Stimulated activated CD4-positive, alpha-beta T cell treated with anti-CD3 and anti-CD28 coated beads, TNF-alpha, amount 100 ng/mL, for 4 hours (primary cell): ENCODE measurements at regions not wholly inside any gene's neighbourhood (a gene's known extent, or its start where the extent isn't known, plus 50 kb on each side); places are given as distances from the start of the nearest gene placed in this dataset.
"Not testable (repeated sequence)": the region's sequence is repeated elsewhere in the genome, so short reads cannot be mapped to it uniquely, and the experiment has no call there.

Source experiments
- DNase-seq, 3 experiments: peaks; one replicate each; pipeline ENCODE4 v3.0.0-alpha.2; 2020; ENCODE audit warnings: low read depth in 3 of 3

DNA sequence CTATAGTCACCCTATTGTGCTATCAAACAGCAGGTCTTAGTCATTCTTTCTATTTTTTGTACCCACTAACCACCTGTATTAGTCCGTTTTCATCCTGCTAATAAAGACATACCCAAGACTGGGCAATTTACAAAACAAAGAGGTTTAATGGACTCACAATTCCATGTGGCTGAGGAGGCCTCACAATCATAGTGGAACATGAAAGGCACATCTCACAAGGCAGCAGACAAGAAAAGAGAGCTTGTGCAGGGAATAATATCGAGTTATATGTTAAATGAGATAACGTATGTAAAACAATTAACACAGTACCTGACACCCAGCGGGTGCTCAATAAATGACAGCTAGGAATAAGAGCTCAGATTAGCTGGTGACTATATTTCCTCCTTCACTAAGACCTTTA, 88.1 kb upstream of the WDR44 start:
- DNase-seq, result no peak

DNA sequence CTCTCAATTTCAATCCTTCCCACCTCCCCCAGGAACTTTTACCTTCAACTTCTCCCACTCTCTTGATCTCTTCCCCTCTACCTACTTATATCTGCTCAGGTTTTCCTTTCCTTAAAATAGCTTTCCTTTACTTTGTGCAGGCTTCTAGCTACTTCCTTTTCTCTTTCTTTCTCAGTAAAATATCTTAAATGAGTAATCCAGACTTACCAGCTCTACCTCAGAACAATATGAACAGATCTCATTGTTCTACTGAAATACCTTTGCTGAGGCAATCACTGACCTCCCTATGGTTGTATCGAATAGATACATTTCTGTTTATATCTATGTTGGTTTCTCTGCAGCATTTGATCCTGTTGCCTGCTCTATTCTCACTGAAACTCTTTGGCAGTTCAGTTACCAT, 86.7 kb upstream of the WDR44 start:
- DNase-seq, result no peak

DNA sequence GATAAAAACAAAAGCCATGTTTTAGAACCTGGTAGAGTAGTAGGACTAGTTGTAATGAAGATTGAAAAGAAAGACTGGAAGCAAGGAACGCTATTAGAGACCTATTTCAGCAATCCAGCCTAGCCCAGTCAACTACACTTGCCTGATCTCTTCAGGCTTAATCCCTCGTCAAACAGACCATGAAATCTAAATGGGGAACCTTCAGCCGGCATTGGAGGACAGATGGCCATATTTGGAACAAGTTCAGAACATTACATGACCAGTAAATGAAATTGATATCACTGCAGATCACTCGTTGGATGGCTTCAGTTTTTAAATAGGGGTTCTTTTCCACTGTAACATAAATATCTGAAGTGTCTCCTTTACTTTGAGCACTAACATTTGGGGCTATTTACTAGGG, 84.8 kb upstream of the WDR44 start:
- no peak for DNase-seq

- no peak for DNase-seq
Observed at GRCh38 chrX:118271775-118272174, 74.1 kb upstream of the WDR44 start.

- DNase-seq, result no peak
Observed at GRCh38 chrX:118272242-118272641, 73.7 kb upstream of the WDR44 start.

GRCh38 chrX:118286066-118286762, 59.7 kb upstream of the WDR44 start:
- no peak for DNase-seq

DNA sequence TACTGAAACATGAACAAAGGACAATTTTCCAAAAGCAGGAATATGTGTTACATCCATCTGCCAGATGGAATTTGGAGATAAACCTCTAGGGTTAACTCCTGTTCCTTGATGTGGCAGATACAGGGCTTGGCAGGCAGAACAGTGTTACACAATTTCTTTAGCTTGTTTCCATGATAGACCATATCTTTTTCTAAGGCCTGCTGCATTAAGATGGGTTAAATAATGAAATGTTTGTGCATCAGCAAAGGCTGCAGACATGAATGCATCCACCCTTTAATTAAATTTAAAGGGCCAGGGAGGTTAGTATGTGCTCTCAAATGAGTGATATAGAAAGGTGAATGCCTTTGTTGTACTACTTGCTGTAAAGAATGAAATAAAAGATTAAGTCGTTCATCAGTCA, 50.1 kb upstream of the WDR44 start:
- not testable (repeated sequence) for DNase-seq
